ENCODE measurements at regions not wholly inside any gene's neighbourhood (a gene's known extent, or its start where the extent isn't known, plus 50 kb on each side); places are given as distances from the start of the nearest gene placed in this dataset.

- no peak for DNase-seq (ENCODE audit: low spot score)
These were observed 155.7 kb upstream of the CAMK1G start for GRCh38 chr1:209427811-209428210.

GRCh38 chr1:209428241-209428921, 155.1 kb upstream of the CAMK1G start:
- TF ChIP-seq CTCF (IDR thresholded peaks at IDR 0.05): no peak
- Histone ChIP-seq H3K27ac (no peak overlapping the region), H3K4me1 (ENCODE audit: control insufficient read depth in 1 of 2, low read depth in 2 of 2) (no peaks in the 10 kb centered on the region), H3K36me3 (no peaks in the 10 kb centered on the region), H3K27me3 (replicated peaks; ENCODE audit: insufficient read depth) (no peaks in the 10 kb centered on the region), H3K9me3 (no peaks in the 10 kb centered on the region), H3K4me3 (no peak overlapping the region)
- no peak for ATAC-seq (ENCODE audit: insufficient number of reproducible peaks, low FRiP score, low read depth)
- DNase-seq (ENCODE audit: low spot score): no peak

More at GRCh38 chr1:209427811-209428210, 155.7 kb upstream of the CAMK1G start:
- Histone ChIP-seq H3K4me1 (ENCODE audit: control insufficient read depth in 1 of 2, low read depth in 2 of 2) (no peaks in the 10 kb centered on the region), H3K4me3 (no peak overlapping the region), H3K36me3 (no peaks in the 10 kb centered on the region), H3K9me3 (no peaks in the 10 kb centered on the region), H3K27me3 (replicated peaks; ENCODE audit: insufficient read depth) (no peaks in the 10 kb centered on the region), H3K27ac (no peak overlapping the region)
- no peak for ATAC-seq (ENCODE audit: insufficient number of reproducible peaks, low FRiP score, low read depth)
- TF ChIP-seq CTCF (IDR thresholded peaks at IDR 0.05): no peak

GRCh38 chr1:209429611-209430010, 153.9 kb upstream of the CAMK1G start:
- ATAC-seq (ENCODE audit: insufficient number of reproducible peaks, low FRiP score, low read depth) (no peak), DNase-seq (ENCODE audit: low spot score) (no peak)
- no peak for TF ChIP-seq CTCF (IDR thresholded peaks at IDR 0.05)
- no peaks in the 10 kb centered on the region for H3K9me3 ChIP-seq
- H3K4me3 ChIP-seq: no peak overlapping the region
- no peaks in the 10 kb centered on the region for H3K36me3 ChIP-seq
- no peaks in the 10 kb centered on the region for H3K27me3 ChIP-seq (replicated peaks; ENCODE audit: insufficient read depth)
- H3K27ac ChIP-seq: no peak overlapping the region
- H3K4me1 ChIP-seq (ENCODE audit: control insufficient read depth in 1 of 2, low read depth in 2 of 2): no peaks in the 10 kb centered on the region

- ATAC-seq (ENCODE audit: insufficient number of reproducible peaks, low FRiP score, low read depth) (no peak), DNase-seq (ENCODE audit: low spot score) (no peak)
- no peaks in the 10 kb centered on the region for H3K4me1 ChIP-seq (ENCODE audit: control insufficient read depth in 1 of 2, low read depth in 2 of 2)
- no peak for TF ChIP-seq CTCF (IDR thresholded peaks at IDR 0.05)
- no peaks in the 10 kb centered on the region for H3K27me3 ChIP-seq (replicated peaks; ENCODE audit: insufficient read depth)
- no peaks in the 10 kb centered on the region for H3K36me3 ChIP-seq
- H3K4me3 ChIP-seq: no peak overlapping the region
- no peak overlapping the region for H3K27ac ChIP-seq
- H3K9me3 ChIP-seq: no peaks in the 10 kb centered on the region
These were observed 153.4 kb upstream of the CAMK1G start for GRCh38 chr1:209430107-209430506.

GRCh38 chr1:209430821-209431259, 152.7 kb upstream of the CAMK1G start:
- H3K4me3 ChIP-seq: no peak overlapping the region

More at GRCh38 chr1:209430821-209431259, 152.7 kb upstream of the CAMK1G start:
- Histone ChIP-seq H3K36me3 (no peaks in the 10 kb centered on the region), H3K27me3 (replicated peaks; ENCODE audit: insufficient read depth) (no peaks in the 10 kb centered on the region), H3K4me1 (ENCODE audit: control insufficient read depth in 1 of 2, low read depth in 2 of 2) (no peaks in the 10 kb centered on the region), H3K9me3 (no peaks in the 10 kb centered on the region), H3K27ac (no peak overlapping the region)
- DNase-seq (ENCODE audit: low spot score): no peak
- ATAC-seq (ENCODE audit: insufficient number of reproducible peaks, low FRiP score, low read depth): no peak
- no peak for TF ChIP-seq CTCF (IDR thresholded peaks at IDR 0.05)

Data from thoracic aorta (tissue), 2 donors.